IPS DF 19.7 (cell line): ENCODE measurements at regions not wholly inside any gene's neighbourhood (a gene's known extent, or its start where the extent isn't known, plus 50 kb on each side); places are given as distances from the start of the nearest gene placed in this dataset.
"Not testable (repeated sequence)": the region's sequence is repeated elsewhere in the genome, so short reads cannot be mapped to it uniquely, and the experiment has no call there.

ENCODE experiments used
- DNase-seq: peaks from one replicate; pipeline ENCODE4 v3.0.0-alpha.2; 2013; ENCODE audit warnings: low read depth, low spot score

GRCh38 chr6:139447656-139447975, 73.2 kb upstream of the CITED2 start:
- DNase-seq = no peak

GRCh38 chr6:139446768-139447655, 72.6 kb upstream of the CITED2 start:
- no peak for DNase-seq

- DNase-seq = no peak
Observed at GRCh38 chr6:139446138-139446715, 71.8 kb upstream of the CITED2 start.

DNA sequence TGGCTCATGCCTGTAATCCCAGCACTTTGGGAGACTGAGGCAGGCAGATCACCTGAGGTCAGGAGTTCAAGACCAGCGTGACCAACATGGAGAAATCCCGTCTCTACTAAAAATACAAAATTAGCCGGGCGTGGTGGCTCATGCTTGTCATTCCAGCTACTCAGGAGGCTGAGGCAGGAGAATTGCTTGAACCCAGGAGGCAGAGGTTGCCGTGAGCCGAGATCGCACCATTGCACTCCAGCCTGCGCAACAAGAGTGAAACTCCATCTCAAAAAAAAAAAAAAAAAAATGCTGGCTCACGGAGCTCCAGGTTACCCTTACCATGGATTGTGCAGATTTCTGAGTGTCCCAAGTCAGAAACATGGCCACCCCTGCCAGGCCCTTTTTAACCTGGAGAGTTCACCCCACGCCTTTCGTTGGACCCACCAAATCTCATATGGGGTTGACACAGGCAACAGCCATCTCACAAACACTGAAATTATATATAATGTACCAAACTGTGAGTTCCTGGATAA, 69.9 kb upstream of the CITED2 start:
- DNase-seq = not testable (repeated sequence)

DNA sequence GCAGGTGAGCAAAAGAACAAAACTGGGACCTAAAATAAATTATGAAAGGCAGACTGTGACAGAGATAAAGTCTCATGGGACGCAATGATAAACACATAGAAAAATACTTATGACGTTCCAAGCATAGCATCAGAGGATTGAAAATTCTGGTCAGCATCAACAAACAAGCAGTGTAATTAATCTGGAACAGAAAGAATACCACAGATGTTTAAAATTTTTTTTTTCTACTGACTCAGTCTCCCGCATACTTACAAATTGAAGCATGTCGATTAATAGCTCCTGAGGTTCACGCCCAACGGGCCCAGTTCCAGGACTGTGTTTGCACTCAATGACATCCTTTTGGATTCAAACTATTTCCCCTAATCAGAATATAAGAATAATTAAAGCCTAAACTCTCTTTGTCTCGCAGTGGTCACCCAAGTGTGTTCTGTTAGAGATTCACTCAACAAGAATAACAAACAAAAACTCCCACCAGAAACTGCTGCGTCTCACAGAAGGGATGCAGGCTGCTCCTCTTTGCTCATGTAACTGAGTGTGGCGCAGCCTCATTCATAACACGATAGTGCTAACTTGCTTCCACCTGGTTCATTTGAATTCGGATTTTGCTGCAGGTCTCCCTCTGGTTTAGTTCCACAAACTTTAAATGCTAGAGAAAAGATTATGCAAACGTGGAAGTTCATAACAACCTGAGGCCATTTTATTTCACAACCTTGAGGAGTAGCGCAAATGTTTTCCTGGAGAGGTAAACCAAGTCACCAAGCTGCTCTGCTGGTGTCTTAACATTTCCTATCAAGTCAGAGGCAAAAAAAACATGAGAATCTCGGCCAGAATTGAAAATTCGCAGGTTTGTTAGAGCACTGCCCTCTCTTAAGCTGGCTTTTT, 69.0 kb upstream of the CITED2 start:
- DNase-seq = no peak

DNA sequence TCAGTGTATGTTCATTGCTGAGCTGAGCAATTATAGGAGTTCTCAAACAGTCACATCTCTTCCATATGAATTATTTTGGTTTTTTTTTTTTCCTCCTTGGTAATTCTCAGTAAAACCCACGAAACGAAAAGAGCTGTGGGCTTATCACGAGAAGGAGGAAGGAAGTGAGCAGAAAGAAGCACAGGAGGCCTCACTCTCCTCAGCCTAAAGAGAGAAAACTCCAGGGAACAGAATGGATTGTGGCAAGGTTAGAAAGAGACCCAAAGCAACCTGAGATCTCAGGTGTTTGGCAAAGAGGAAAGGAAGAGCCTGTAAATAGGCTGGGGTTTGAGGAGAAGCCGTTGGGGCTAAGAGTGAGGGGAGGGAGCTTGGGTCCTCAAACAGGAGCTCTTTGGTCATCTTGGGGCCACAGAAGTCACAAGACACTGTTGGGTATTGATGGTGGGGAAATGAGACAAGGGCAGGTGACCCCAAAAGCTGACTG, 67.8 kb upstream of the CITED2 start:
- DNase-seq = no peak

DNA sequence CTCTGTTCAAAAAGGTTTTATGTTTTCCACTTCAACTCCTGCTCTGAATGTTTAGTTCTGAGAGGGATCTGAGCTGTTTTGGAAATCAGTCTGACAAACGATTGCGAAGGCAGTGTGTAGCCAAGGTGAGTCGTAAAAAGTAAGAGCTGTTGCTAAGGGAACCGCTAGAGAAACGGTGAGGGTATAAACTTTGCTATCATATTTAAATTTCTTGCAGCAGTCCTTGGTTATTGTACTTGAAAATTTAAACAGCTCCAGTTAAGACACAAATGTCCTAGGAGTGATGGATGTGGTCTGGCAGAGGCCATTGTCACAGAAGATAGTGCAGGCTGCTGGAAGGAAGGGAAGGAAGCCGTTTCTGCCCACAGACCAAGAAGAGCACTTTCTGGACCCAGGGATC, 64.9 kb upstream of the CITED2 start:
- no peak for DNase-seq

DNA sequence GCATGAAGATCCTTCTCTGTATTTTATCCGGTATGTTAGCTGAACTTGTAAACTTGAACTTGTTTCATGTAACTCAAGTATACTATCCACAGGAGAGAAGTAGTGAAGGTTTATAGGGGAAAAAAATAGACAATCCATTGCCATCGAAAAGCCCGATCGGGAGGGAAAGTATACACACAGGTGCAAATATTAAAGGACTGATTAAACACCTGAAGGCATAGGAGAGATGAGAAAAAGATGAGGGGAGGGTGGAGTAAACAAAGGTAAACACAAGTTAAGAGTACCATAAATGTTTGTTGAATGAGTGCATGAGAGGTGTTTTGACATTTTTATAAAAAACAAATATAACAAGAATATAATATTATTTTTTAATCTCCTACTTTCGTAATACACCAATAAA, 64.3 kb upstream of the CITED2 start:
- DNase-seq = no peak

GRCh38 chr6:139436957-139437348, 62.5 kb upstream of the CITED2 start:
- no peak for DNase-seq

DNA sequence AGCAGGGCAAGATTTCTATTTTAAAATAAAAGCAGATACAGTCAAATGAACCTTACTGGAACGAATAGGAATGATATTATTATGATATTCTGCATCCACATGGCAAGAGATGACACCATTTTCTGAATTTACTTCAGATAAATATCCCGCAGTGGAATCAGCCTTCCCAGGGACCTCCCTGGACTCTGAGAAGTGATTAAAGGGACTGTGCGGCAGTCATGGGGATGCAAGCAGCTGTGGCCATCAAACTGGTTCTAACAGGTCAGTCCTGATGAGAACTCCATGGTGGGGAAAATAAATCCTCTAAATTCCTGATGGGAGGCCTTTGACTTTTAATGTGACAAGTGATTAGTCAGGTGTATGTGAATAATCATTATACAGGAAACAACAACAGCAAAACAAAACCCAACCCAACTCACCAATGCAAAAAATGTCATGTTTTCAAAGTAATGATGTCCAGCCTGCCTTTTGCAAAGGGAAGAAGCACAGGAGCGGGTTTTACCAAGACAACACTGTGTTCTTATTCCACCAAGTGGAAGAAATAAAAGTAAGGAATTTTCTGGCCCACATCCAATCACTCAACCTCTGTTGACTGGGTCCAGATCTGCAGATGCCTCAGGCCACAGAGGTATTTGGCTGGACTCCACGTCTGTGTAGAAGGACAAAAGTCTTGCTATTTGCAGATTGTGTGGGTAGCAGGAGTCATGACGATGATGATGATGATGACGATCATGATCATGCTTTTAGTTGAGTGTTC, 61.9 kb upstream of the CITED2 start:
- no peak for DNase-seq

- no peak for DNase-seq
Observed at GRCh38 chr6:139433631-139434419, 59.4 kb upstream of the CITED2 start.

DNA sequence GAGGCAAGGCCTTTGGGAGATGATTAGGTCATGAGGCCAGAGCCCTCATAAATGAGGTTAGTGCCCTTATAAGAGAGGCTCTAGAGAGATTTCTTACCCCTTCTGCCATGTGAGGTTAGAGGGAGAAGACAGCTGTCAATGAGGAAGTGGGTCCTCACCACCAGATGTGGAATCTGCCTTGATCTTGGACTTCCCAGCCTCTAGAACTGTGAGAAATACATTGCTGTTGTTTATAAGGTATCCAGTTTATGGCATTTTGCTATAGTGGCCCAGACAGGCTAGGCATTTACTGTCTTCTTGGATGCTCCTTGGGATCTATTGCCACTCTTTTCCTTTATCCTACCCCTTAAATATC, 57.1 kb upstream of the CITED2 start:
- DNase-seq = no peak

- DNase-seq = no peak
Observed at GRCh38 chr6:139430899-139431601, 56.6 kb upstream of the CITED2 start.

GRCh38 chr6:139429580-139430145, 55.2 kb upstream of the CITED2 start:
- no peak for DNase-seq

DNA sequence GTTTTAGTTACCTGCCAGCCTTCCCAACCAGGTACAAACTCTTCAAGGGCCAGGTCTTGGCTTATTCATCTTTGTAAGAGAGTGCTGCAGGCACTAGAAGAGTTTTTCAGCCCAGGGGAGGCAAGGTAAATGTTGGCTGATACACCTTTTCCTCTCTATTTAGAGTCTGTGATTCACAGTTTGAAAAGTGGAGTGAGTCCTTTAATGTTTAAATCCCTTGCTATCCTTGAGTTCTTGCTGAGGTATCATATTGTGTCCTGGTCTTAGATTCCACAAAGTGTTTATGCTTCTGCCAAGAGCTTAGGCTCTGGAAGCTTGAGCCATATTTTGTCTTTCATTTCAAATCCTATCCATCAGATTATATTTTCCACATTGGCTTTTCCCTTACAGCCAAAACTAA, 52.8 kb upstream of the CITED2 start:
- DNase-seq = no peak

- DNase-seq = no peak
Observed at GRCh38 chr6:139426795-139427194, 52.3 kb upstream of the CITED2 start.

- DNase-seq = no peak
Observed at GRCh38 chr6:139425780-139426179, 51.3 kb upstream of the CITED2 start.

DNA sequence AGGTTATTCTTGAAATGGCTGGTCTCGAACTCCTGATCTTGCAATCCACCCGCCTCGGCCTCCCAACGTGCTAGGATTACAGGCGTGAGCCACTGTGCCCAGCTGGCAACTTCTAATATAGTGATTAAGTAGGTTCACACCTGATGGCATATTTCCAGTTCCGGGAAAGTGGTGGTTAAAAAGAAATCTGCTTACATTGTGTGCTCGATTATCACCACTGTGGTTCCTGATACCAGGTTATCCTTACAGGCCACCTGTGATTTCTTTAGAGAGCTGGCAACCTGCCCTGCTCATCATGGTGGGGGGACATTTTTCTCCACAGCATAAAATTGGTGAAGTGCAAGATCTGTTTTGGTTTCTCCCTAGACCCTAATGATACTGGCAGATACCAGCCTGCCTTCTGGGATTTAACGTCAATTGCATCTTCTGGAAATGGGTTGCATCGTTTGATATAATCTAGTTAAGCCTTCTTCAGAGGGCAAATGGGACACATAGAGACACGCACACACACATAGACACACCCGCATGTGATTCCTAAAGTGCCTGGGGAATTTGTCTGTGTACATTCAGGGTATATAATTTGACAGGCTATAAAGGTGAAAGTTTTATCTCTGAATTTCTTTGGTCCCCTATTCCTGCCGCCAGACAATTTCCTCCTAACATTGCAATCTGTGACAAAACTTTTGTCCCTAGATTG, 49.7 kb upstream of the CITED2 start:
- DNase-seq = no peak
